ENCODE measurements at regions not wholly inside any gene's neighbourhood (a gene's known extent, or its start where the extent isn't known, plus 50 kb on each side); places are given as distances from the start of the nearest gene placed in this dataset.

DNA sequence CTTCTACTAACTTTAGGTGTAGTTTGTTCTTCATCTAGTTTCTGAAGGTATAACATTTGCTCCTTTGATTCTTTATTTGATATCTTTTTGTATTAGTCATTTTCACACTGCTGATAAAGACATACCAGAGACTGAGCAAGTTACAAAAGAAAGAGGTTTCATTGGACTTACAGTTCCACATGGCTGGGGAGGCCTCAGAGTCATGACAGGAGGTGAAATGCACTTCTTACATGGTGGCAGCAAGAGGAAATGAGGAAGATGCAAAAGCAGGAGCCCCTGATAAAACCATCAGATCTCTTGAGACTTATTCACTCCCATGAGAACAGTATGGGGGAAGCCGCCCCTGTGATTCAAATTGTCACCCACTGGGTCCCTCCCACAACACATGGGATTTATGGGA lies 544.4 kb upstream of the DSEL start:
- DNase-seq (ENCODE audit: low spot score) = no peak
- intact Hi-C loops (cut with DNase I) = no loop called here

DNA sequence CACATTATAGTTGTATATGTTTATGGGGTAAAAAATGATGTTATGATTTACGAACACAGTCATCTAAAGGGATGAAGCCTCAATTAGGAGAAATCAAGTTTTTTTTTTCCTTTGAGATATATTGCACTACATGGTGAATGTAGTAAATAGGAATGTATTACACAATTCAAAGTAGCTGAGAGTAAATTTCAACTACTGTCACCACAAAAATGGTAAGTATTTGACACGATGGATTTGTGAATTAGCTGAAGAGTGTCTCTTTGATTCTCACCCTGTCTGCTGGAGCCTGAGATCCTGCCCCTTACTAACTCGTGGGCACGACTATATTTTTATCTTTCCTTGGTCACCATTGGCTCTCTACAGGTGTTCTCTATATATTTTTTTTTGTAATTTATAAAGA lies 540.4 kb upstream of the DSEL start:
- no peak for DNase-seq (ENCODE audit: low spot score)
- intact Hi-C loops (cut with DNase I) = no loop called here

GRCh38 chr18:68054669-68055068 lies 538.1 kb upstream of the DSEL start:
- intact Hi-C loops (cut with DNase I) = no loop called here
- no peak for DNase-seq (ENCODE audit: low spot score)

DNA sequence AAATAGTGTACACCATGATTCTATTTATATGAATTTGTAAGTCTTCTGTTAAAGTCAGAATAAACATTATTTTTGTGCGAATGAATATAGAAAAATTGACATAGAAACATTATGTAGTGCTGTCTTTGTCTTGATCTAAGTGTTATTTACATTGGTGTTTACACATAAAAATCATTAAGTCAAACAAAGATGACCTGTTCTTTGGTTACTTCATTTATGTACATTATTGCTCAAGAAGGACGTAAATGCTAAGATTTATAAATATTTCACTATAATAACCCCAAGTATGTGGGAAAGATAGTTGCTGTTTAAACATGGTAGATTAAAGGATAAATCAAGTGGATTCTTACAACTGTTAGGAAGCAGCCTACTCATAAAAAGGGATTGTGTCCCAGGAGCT lies 536.8 kb upstream of the DSEL start:
- intact Hi-C loops (cut with DNase I) = no loop called here
- DNase-seq (ENCODE audit: low spot score) = no peak

DNA sequence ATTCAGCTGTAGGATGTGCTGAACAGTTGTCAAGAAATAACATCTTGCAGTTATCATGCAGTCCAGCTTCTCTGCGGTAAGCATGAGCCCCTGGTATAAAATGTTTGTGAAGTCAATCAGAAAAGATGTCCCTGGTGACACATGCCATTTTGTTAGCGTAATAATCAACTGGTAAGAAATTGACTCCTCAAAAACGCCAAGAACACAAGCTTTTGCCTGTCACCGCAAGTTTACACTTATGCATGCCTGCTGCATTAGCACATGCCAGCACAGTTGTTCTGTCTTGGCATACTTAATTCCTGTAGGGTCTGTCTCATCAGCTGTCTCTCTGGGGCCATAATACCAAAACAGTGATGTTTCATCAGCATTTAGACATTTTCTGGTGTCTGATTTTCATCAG lies 524.8 kb upstream of the DSEL start:
- no peak for DNase-seq (ENCODE audit: low spot score)
- intact Hi-C loops (cut with DNase I) = no loop called here

- intact Hi-C loops (cut with DNase I) = no loop called here
- DNase-seq (ENCODE audit: low spot score) = no peak
Measured at GRCh38 chr18:68040198-68040597, 523.7 kb upstream of the DSEL start.

GRCh38 chr18:68035774-68036522 lies 519.4 kb upstream of the DSEL start:
- DNase-seq (ENCODE audit: low spot score) = no peak
- intact Hi-C loops (cut with DNase I) = no loop called here

DNA sequence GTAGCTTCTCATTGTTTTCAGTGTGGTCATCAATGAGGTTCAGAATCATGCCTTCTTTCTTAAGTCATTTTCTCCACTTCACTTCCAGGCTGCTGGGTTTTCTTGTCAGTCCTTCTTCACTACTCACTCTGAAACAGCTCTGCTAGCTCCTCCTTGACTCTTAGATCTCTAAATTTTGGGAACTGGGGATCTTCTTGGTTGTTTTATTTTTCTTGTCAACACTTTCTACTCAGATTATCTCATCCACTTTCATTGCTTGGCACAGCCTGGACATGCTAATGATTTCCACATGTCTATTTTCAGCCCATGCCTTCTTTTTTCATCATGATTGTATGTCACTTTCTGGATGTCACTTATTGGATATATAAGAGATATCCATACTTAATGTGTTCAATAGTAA lies 517.8 kb upstream of the DSEL start:
- intact Hi-C loops (cut with DNase I) = no loop called here
- no peak for DNase-seq (ENCODE audit: low spot score)

DNA sequence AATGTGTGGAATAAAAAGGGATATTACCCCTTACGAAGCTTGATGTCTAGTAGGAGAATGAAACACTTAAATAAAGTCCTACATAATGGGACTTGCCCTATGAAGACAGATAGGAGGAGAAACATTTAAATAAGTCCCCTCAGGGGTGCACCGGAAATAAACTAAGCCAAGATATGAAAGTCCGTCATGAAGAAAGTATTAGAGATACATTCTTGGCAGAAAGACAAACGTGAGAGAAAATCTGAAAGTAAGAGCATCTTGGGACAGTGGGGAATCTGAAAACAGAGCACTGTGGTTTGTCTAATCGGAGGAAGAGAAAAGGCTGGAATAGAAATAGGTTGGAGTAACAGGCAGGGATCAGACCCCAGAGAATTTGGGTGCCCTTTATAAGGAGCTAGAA lies 516.9 kb upstream of the DSEL start:
- DNase-seq (ENCODE audit: low spot score) = no peak
- intact Hi-C loops (cut with DNase I) = no loop called here

DNA sequence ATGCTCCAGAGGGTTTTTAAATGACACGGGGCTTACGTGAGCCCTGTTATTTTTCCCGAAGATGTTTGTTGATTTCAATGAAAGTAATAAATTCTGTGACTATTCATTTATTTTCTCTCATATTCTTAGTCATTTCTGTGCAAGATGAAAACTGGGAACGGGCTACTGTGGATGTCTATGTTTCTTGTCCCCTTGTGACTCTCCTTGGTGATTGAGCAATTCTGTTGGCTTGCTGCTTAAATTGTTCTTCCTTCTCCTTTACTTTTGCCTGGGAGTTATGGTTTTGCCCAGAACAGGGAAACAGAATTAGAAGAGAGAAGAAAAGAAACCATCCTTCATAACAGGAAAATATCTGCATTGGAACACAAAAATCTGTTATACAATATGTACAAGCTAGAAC lies 508.2 kb upstream of the DSEL start:
- DNase-seq (ENCODE audit: low spot score) = no peak
- intact Hi-C loops (cut with DNase I) = no loop called here

DNA sequence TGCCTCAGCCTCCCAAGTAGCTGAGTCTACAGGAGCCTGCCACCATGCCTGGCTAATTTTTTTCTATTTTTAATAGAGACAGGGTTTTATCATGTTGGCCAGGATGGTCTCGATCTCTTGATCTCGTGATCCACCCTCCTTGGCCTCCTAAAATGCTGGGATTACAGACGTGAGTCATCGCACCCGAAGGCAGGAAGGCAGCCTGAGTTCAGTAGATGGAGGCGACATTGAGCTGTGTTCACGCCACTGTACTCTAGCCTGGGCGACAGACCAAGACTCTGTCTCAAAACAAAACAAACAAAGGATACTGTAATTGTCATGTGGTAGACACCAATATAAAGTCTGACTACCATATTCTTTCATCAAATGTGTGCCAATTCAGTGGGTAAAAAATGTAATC lies 500.9 kb upstream of the DSEL start:
- DNase-seq (ENCODE audit: low spot score) = no peak
- intact Hi-C loops (cut with DNase I) = no loop called here

DNA sequence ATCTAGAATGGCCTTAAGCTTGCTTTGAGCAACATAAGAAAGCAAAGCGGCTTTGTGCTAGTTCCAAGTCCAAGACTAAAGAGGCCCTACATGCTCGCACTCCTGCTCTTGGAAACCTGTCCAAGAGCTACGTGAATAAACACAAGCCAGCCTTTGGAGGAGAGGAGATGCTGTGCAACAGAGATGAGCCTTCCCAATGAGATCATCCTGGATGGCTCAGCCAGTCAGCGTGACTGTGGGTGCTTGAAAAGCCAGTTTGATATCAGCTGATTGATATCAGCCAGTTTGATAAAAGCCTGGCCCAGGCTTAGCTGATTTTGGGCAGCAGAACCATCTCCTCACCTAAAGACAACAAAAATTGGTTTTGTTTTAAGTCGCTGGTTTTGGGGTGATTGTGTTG lies 481.0 kb upstream of the DSEL start:
- intact Hi-C loops (cut with DNase I) = no loop called here
- no peak for DNase-seq (ENCODE audit: low spot score)

DNA sequence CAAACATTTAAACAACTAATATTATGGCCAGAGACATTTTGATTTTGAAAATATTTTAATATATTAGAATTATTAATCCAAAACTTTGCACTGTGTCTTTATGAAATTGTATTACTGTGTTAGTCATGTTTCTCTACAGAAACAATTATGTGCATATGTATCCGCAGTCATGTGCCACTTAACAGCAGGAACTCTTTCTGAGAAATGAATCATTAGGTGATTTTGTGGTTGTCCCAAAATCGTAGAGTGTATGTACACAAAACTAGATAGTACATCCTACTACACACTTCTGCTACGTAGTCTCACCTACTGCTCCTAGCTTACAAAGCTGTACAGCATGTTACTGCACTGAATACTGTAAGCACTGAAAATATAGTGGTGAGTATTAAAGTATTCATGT lies 479.2 kb upstream of the DSEL start:
- intact Hi-C loops (cut with DNase I) = no loop called here
- DNase-seq (ENCODE audit: low spot score) = no peak

- intact Hi-C loops (cut with DNase I) = no loop called here
Measured at GRCh38 chr18:67980241-67980640, 463.7 kb upstream of the DSEL start.

GRCh38 chr18:67977067-67977616 lies 460.6 kb upstream of the DSEL start:
- intact Hi-C loops (cut with DNase I) = no loop called here
- DNase-seq (ENCODE audit: low spot score) = no peak

More at GRCh38 chr18:67980241-67980640, 463.7 kb upstream of the DSEL start:
- DNase-seq (ENCODE audit: low spot score) = no peak

DNA sequence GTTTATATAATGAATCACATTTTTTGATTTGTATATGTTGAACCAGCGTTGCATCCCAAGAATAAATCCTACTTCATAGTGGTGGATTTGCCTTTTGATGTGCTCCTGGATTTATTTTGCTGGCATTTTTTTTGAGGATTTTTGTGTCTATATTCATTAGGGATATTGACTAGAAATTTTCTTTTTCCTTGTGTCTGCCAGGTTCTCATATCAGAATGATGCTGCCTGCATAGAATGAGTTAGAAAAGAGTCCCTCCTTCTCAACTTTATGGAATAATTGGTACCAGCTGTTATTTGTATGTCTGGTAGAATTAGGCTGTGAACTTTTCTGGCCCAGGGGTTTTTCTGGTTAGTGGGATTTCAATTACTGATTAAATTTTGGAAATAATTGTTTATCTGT lies 457.4 kb upstream of the DSEL start:
- intact Hi-C loops (cut with DNase I) = no loop called here

DNA sequence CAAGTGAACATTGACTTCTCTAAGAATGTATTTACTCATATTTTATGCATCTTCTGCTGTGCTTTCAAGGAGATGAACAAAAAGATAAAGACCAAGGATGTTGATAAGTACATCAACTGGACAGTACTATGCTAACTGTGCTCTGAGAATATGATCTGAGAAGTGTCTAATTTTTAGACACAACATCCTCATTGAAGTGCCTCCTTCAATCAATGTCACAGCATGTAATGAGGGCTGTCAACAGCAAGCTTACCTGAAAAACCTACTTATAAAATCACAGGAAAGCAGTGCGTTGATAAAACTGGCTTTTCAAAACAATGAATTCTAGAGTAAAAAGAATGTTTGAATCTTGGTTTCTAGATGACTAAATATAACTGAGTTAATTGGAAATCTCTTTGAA lies 452.9 kb upstream of the DSEL start:
- intact Hi-C loops (cut with DNase I) = loop anchor here (10.0 kb wide), 1 partner anchor 235 kb away; no protein-coding TSS in a partner anchor
- no peak for DNase-seq (ENCODE audit: low spot score)

More for the DNA sequence above, 457.4 kb upstream of the DSEL start:
- no peak for DNase-seq (ENCODE audit: low spot score)

DNA sequence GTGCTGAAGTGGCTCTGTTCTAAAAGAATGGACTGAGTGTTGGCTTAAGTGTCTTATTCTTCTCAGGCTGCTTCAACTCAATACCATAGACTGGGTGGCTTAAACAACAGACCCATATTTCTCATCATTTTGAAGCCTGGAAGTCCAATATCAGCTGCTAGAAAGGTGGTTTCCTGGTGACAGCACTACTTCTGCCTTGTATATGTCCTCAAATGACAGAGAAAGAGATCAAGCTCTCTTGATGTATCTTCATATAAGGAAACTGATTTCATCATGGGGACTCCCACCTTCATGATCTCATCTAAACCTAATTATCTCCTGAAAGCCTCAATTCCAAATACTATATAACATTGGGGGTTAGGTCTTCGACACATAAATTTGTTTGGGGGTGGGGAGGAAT lies 449.7 kb upstream of the DSEL start:
- intact Hi-C loops (cut with DNase I) = loop anchor here (10.0 kb wide), 1 partner anchor 239 kb away; no protein-coding TSS in a partner anchor
- DNase-seq (ENCODE audit: low spot score) = no peak

- intact Hi-C loops (cut with DNase I) = loop anchor here (10.0 kb wide), 1 partner anchor 240 kb away; no protein-coding TSS in a partner anchor
Measured at GRCh38 chr18:67964462-67964861, 447.9 kb upstream of the DSEL start.

DNA sequence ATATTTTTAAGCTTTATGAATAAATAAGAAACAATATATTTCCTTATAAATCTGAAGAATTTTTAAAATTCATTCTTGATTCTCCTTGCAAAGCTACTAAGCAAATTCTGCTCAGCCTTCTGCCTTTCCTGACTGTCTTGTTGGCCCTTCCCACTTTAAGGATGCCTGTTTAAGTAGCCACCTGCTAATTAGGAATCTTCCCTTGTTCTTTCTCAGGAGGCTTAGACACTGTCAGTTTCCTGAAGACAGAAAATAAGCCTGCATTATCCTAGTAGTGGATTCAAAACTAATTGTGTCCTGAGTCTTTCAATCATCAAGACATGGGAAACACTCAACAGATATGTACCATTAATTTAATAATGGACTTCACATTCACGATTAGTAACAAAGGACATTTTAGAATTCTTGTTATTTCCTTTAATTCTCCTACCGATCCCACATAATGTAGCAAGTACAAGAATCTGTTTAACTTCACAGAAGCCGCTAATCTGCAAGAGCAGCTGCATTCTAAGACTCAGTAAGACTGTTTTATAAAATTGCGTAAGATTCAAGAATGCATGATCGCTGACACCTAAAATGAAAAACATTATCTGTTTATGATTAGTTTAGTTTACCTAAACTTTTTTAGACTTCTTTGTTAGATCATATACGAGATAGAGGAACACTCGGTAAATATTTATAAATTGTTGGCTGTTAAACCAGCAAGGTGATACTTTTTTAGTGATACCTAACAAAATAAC lies 445.4 kb upstream of the DSEL start:
- intact Hi-C loops (cut with DNase I) = loop anchor here (10.0 kb wide), 1 partner anchor 243 kb away; no protein-coding TSS in a partner anchor
- no peak for DNase-seq (ENCODE audit: low spot score)

More at GRCh38 chr18:67964462-67964861, 447.9 kb upstream of the DSEL start:
- DNase-seq (ENCODE audit: low spot score) = no peak

- DNase-seq (ENCODE audit: low spot score) = no peak
- intact Hi-C loops (cut with DNase I) = no loop called here
Measured at GRCh38 chr18:67957684-67958083, 441.2 kb upstream of the DSEL start.
